Common myeloid progenitor, CD34-positive (primary cell): ENCODE measurements at regions not wholly inside any gene's neighbourhood (a gene's known extent, or its start where the extent isn't known, plus 50 kb on each side); places are given as distances from the start of the nearest gene placed in this dataset.

ENCODE experiments used
- CTCF ChIA-PET: fragments of 350-600 bp; sonication (Branson Sonifier 250); formaldehyde crosslinking; loops from one replicate; lab custom pipeline; 2021; ENCODE audit warnings: antibody characterized with exemption; lab: Charles Lee
- POLR2A ChIA-PET: fragments of 350-600 bp; sonication (Branson Sonifier 250); formaldehyde crosslinking; loops from one replicate; lab custom pipeline; 2021; ENCODE audit warnings: antibody characterized with exemption; lab: Charles Lee
- DNase-seq, 3 donors: peaks; one replicate each; pipeline versions ENCODE4 v3.0.0 to v3.0.0-alpha.2; 2013
- H3K27ac ChIP-seq, 2 experiments: 1 replicate in 1 of 2; 2 replicates in 1 of 2; pipeline ENCODE4 v1.7.0; 2013; ENCODE audit warnings: inconsistent platforms in 2 of 2, low read length in 2 of 2, mild to moderate bottlenecking in 2 of 2, low read depth in 1 of 2, moderate library complexity in 1 of 2; ENCODE audit not compliant: severe bottlenecking in 2 of 2, insufficient read depth in 1 of 2, poor library complexity in 1 of 2
- H3K27me3 ChIP-seq, 5 experiments: replicated peaks in 2 of 5; 1 replicate in 3 of 5; 2 replicates in 2 of 5; pipeline versions ENCODE4 v1.6.1 to v1.7.0; 2013; ENCODE audit warnings: low read length in 4 of 5, mild to moderate bottlenecking in 2 of 5, moderate library complexity in 2 of 5, inconsistent platforms in 1 of 5; ENCODE audit not compliant: insufficient read depth in 5 of 5, control insufficient read depth in 4 of 5
- H3K36me3 ChIP-seq, 4 experiments: 1 replicate in 2 of 4; 2 replicates in 2 of 4; pipeline versions ENCODE4 v1.6.1 to v1.7.0; 2013; ENCODE audit warnings: low read length in 3 of 4, control low read depth in 1 of 4, mild to moderate bottlenecking in 1 of 4; ENCODE audit not compliant: control insufficient read depth in 4 of 4, insufficient read depth in 4 of 4
- H3K4me1 ChIP-seq, 4 experiments: 1 replicate in 3 of 4; 2 replicates in 1 of 4; pipeline versions ENCODE4 v1.6.1 to v1.7.1; 2013; ENCODE audit warnings: low read length in 3 of 4, mild to moderate bottlenecking in 3 of 4, control low read depth in 1 of 4, inconsistent platforms in 1 of 4, moderate library complexity in 1 of 4; ENCODE audit not compliant: control insufficient read depth in 4 of 4, insufficient read depth in 4 of 4; ENCODE audit errors: control extremely low read depth in 1 of 4
- H3K4me3 ChIP-seq, 7 experiments: 1 replicate in 4 of 7; 2 replicates in 3 of 7; pipeline versions ENCODE4 v1.5.1 to v1.7.0; 2013; ENCODE audit warnings: mild to moderate bottlenecking in 7 of 7, low read length in 6 of 7, moderate library complexity in 6 of 7, inconsistent platforms in 2 of 7, low read depth in 2 of 7, control low read depth in 1 of 7; ENCODE audit not compliant: insufficient read depth in 4 of 7, control insufficient read depth in 1 of 7; ENCODE audit errors: extremely low read depth in 1 of 7
- H3K9me3 ChIP-seq, 5 experiments: 1 replicate in 4 of 5; 2 replicates in 1 of 5; pipeline versions ENCODE4 v1.6.1 to v1.7.1; 2013; ENCODE audit warnings: low read length in 4 of 5, mild to moderate bottlenecking in 2 of 5, inconsistent platforms in 1 of 5, low read depth in 1 of 5, moderate library complexity in 1 of 5; ENCODE audit not compliant: control insufficient read depth in 4 of 5, insufficient read depth in 2 of 5; ENCODE audit errors: control extremely low read depth in 1 of 5
- WGBS: methylation state at CpG from one replicate; pipeline ENCODE4 v1.1.5; 2013; ENCODE audit not compliant: insufficient coverage; 5-methylcytosine and 5-hydroxymethylcytosine counted together

DNA sequence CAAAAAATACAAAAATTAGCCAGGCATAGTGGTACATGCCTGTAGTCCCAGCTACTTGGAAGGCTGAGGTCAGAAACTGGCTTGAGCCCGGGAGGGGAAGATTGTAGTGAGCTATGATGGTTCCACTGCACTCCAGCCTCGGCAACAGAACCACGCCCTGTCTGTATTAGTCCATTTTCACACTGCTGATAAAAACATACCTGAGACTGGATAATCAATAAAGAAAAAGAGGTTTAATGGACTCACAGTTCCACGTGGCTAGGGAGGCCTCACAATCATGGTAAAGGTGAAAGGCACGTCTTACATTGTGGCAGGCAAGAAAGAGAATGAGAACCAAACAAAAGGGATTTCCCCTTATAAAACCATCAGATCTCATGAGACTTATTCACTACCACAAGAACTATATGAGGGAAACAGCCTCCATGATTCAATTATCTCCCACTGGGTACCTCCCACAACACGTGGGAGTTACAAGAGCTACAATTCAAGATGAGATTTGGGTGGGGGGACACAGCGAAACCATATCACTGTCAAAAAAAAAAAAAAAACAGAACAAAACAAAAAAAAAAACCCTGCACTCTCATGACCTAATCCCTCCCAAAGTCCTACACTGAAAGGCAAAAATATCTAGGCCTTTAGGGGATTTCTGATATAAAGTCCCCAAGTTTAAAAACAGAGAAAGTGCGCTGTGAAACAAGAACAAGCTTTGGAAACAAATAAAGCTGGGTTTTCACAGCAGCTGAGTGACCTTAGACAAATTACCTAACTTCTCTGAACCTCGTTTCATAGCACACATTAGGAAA, 224.7 kb downstream of the IGSF11 start:
- ChIA-PET CTCF (no interaction called here), POLR2A (no interaction called here)
- H3K36me3 ChIP-seq: no peaks in the 10 kb centered on the region
- WGBS: 86% methylated on average over 4 of the region's 9 CpGs
- H3K27ac ChIP-seq: no peak overlapping the region
- no peak overlapping the region for H3K4me3 ChIP-seq
- no peaks in the 10 kb centered on the region for H3K4me1 ChIP-seq
- H3K9me3 ChIP-seq: peaks cover 0 to 2% (median 0%) of the 10 kb centered on the region in 5 experiments
- H3K27me3 ChIP-seq: peaks cover 0 to 2% (median 0%) of the 10 kb centered on the region in 5 experiments
- no peak for DNase-seq

DNA sequence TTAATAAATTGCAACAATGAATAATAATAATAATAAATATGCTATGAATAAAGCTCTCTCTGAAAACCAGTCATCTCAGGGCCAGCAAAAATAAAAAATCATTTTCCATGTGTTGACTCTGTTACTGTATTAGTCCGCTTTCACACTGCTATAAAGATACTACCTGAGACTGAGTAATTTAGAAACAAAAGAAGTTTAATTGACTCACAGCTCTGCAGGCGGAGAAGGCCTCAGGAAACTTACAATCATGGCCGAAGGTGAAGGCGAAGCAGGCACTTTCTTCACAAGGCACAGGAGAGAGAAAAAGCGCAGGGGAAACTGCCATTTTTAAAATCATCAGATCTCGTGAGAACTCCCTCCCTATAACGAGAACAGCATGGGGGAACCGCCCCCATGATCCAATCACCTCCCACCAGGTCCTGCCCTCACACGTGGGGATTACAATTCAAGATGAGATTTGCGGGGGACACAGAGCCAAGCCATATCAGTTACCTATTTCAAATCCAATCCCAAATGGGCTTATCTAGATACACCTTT, 224.1 kb downstream of the IGSF11 start:
- Histone ChIP-seq H3K9me3 (peaks cover 0 to 2% (median 0%) of the 10 kb centered on the region in 5 experiments), H3K36me3 (no peaks in the 10 kb centered on the region), H3K4me3 (no peak overlapping the region), H3K27me3 (peaks cover 0 to 2% (median 0%) of the 10 kb centered on the region in 5 experiments), H3K27ac (no peak overlapping the region), H3K4me1 (no peaks in the 10 kb centered on the region)
- ChIA-PET CTCF (interaction anchor here (1.0 kb wide), 1 partner anchor 123 kb away, joined by 3 read pairs; no protein-coding TSS in a partner anchor), POLR2A (no interaction called here)
- no peak for DNase-seq
- 88% methylated on average over 8 of the region's 10 CpGs for WGBS

DNA sequence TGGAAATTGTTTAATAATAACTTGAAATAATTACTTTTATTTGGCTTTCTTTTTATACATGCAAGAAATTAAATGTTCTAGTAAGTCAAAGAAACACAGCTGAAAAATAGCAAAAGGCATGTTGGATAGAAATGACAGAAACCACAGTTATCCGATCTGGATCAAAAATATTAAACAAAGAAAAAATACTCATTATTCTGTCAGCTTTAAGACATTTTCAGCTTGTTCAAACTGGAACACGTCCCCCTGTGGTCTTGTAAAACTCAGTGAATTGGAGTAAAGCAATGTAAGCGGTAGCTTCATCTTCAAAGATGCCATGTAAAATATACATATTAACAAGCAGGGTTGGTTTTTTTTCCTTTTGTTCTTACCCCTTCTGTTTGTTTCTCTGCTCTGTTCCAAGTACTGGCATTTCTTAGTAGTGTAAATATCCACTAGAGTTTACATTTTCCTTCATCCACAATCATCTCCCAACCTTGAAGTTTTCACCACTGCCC, 223.4 kb downstream of the IGSF11 start:
- no CpG with 5 or more reads among the region's 3 CpGs for WGBS
- Histone ChIP-seq H3K9me3 (peaks cover 0 to 2% (median 0%) of the 10 kb centered on the region in 5 experiments), H3K27ac (no peak overlapping the region), H3K27me3 (peaks cover 0 to 5% (median 2%) of the 10 kb centered on the region in 5 experiments), H3K4me1 (no peaks in the 10 kb centered on the region), H3K4me3 (no peak overlapping the region), H3K36me3 (no peaks in the 10 kb centered on the region)
- DNase-seq: no peak
- ChIA-PET POLR2A (no interaction called here), CTCF (interaction anchor here (1.0 to 2.4 kb wide), 2 partner anchors 16 to 122 kb away, joined by 3 to 6 read pairs; no protein-coding TSS in a partner anchor)

DNA sequence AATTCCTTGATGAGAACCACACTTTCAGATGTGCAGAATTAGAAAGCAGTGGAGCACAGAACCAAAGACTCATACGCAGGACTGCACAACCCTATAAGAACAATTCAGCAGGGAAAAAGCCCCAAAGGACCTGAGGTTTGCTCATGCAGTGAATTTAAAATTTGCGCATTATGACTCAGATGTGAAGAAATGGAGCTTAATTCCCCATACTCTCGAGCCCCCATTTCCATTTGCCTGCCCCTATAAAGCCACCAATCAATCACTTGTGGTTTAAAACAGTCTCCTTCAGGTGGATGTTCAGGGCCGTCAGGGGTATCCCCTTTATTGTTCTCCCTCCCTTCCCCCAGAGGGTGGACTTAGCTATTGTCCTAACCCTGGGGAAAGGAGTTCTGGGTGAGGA, 221.2 kb downstream of the IGSF11 start:
- ChIA-PET CTCF (interaction anchor here (2.4 kb wide), 1 partner anchor 14 kb away, joined by 6 read pairs; no protein-coding TSS in a partner anchor), POLR2A (no interaction called here)
- WGBS: 92% methylated on average over 1 of the region's 4 CpGs
- H3K4me1 ChIP-seq: no peaks in the 10 kb centered on the region
- H3K27me3 ChIP-seq: peaks cover 0 to 5% (median 2%) of the 10 kb centered on the region in 5 experiments
- no peaks in the 10 kb centered on the region for H3K36me3 ChIP-seq
- H3K4me3 ChIP-seq: no peak overlapping the region
- no peaks in the 10 kb centered on the region for H3K9me3 ChIP-seq
- no peak for DNase-seq
- no peak overlapping the region for H3K27ac ChIP-seq

DNA sequence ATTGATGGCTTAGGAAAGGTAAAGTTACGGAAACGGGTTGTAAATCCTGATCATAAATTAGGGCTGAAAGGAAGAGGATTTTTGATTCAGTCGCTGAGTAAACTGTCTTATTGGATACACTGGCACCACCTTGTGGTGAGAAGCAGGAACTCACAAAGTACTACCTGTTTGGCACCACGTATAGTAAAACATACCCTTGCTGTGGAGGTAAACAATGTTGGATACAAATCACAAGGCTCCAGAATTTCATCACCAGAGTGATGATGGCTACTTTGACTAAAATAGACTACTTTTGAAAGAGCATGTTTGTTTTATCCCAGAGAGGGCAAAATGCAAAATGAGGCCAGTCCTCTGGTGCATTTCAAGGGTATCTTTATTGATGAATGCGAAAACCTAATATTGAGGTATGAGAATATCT, 216.9 kb downstream of the IGSF11 start:
- Histone ChIP-seq H3K4me1 (no peaks in the 10 kb centered on the region), H3K36me3 (no peaks in the 10 kb centered on the region), H3K27ac (no peak overlapping the region), H3K9me3 (no peaks in the 10 kb centered on the region), H3K27me3 (peaks cover 0 to 5% (median 2%) of the 10 kb centered on the region in 5 experiments), H3K4me3 (no peak overlapping the region)
- peak; percentile 31 to 62 (median 52) for DNase-seq
- CTCF ChIA-PET: no interaction called here
- POLR2A ChIA-PET: no interaction called here
- WGBS: 16% methylated on average over 3 of the region's 5 CpGs

DNA sequence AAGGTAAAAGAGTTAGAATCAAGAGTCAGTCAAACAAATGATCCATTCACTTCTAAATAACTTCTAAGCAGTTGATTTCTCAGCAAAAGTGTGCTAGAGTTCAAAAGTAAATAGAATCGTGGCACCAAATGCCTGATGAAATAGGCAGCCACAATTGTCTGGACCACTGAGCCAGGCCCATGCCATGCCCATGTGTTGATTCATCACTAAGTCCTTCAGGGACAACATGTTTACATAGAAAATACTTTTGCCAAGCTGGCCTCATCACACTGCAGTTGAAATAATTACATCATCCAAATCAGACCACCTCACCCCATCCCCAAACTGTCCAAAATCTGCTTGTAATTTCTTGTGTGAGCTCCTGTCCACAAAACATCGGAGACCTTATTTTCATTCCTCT, 216.3 kb downstream of the IGSF11 start:
- H3K9me3 ChIP-seq: no peaks in the 10 kb centered on the region
- no peak overlapping the region for H3K27ac ChIP-seq
- CTCF ChIA-PET: interaction anchor here (0.6 kb wide), 1 partner anchor 180 kb away, joined by 4 read pairs; no protein-coding TSS in a partner anchor
- H3K4me3 ChIP-seq: no peak overlapping the region
- DNase-seq: no peak
- POLR2A ChIA-PET: no interaction called here
- H3K4me1 ChIP-seq: no peaks in the 10 kb centered on the region
- WGBS: 100% methylated on average over 2 of the region's 2 CpGs
- H3K36me3 ChIP-seq: no peaks in the 10 kb centered on the region
- H3K27me3 ChIP-seq: peaks cover 0 to 4% (median 2%) of the 10 kb centered on the region in 5 experiments

DNA sequence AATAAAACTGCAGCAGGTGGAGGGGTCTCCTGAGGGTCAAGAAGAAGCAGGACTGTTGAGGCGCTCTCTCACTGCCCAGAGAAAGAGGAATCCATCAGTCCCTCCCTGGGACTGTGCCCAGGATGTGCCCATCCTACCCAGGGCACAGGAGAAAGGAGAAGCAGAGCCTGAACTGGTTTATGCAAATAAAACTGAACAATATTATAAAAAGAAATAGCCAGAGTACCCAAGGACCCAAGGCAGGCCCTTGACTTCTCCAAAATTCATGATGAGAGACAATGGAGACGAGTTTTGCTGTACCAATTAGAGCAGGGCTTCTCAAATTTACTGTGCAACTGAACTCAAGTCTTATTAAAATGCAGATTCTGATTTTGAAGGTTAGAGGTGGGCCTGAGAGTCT, 211.0 kb downstream of the IGSF11 start:
- Histone ChIP-seq H3K4me3 (no peak overlapping the region), H3K27ac (no peak overlapping the region), H3K9me3 (no peaks in the 10 kb centered on the region), H3K27me3 (no peaks in the 10 kb centered on the region), H3K4me1 (no peaks in the 10 kb centered on the region), H3K36me3 (no peaks in the 10 kb centered on the region)
- CTCF ChIA-PET: interaction anchor here (1.6 kb wide), 2 partner anchors 9 to 17 kb away, joined by 4 to 5 read pairs; no protein-coding TSS in a partner anchor
- POLR2A ChIA-PET: no interaction called here
- no peak for DNase-seq
- WGBS: 100% methylated on average over 2 of the region's 2 CpGs
